BLaER1 (cell line): ENCODE measurements at regions not wholly inside any gene's neighbourhood (a gene's known extent, or its start where the extent isn't known, plus 50 kb on each side); places are given as distances from the start of the nearest gene placed in this dataset.

Source experiments
- H3K27ac ChIP-seq: shearing (Covaris generic); formaldehyde crosslinking; 2 replicates; pipeline ENCODE4 v1.8.1; 2022
- H3K27me3 ChIP-seq: shearing (Covaris generic); formaldehyde crosslinking; 2 replicates; pipeline ENCODE4 v1.8.1; 2022
- H3K36me3 ChIP-seq: shearing (Covaris generic); formaldehyde crosslinking; 2 replicates; pipeline ENCODE4 v1.8.1; 2022
- H3K4me1 ChIP-seq: shearing (Covaris generic); formaldehyde crosslinking; 2 replicates; pipeline ENCODE4 v1.8.1; 2022
- H3K4me2 ChIP-seq: shearing (Covaris generic); formaldehyde crosslinking; 2 replicates; pipeline ENCODE4 v1.8.1; 2022
- H3K4me3 ChIP-seq: shearing (Covaris generic); formaldehyde crosslinking; 2 replicates; pipeline ENCODE4 v1.8.1; 2022
- H3K9ac ChIP-seq: shearing (Covaris generic); formaldehyde crosslinking; 2 replicates; pipeline ENCODE4 v1.8.1; 2022
- H3K9me3 ChIP-seq: shearing (Covaris generic); formaldehyde crosslinking; 2 replicates; pipeline ENCODE4 v1.8.1; 2022
- H4K20me1 ChIP-seq: shearing (Covaris generic); formaldehyde crosslinking; 2 replicates; pipeline ENCODE4 v1.8.1; 2022
- Cebpa-rat ChIP-seq: shearing (Covaris generic); IDR thresholded peaks from 2 replicates; pipeline ENCODE4 v1.8.1; 2022

DNA sequence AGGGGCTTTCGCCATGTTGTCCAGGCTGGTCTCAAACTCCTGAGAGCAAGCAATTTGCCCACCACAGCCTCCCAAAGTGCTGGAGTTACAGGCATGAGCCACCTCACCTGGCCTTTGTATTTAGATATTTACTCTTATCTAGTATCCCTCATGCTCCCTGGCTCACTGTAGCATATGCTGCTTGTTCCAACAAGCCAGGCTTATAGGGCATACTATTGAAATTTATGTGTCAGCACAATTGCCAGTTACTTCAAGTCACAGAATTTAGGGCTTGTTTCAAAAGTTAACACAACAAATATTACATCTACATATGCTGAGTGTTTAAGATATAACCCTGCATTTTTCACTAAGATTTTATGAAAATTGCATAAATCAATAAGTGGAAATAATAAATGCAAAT lies 469.2 kb upstream of the ZNF608 start:
- no peak overlapping the region for H3K4me3 ChIP-seq
- H3K27ac ChIP-seq: no peak overlapping the region
- no peaks in the 10 kb centered on the region for H4K20me1 ChIP-seq
- no peaks in the 10 kb centered on the region for H3K9me3 ChIP-seq
- no peak overlapping the region for H3K9ac ChIP-seq
- no peaks in the 10 kb centered on the region for H3K27me3 ChIP-seq
- H3K4me1 ChIP-seq: no peaks in the 10 kb centered on the region
- TF ChIP-seq Cebpa-rat: no peak
- H3K36me3 ChIP-seq: no peaks in the 10 kb centered on the region
- no peak overlapping the region for H3K4me2 ChIP-seq

GRCh38 chr5:125219710-125220109 lies 473.3 kb upstream of the ZNF608 start:
- no peaks in the 10 kb centered on the region for H4K20me1 ChIP-seq
- H3K4me2 ChIP-seq: no peak overlapping the region
- TF ChIP-seq Cebpa-rat: no peak
- H3K36me3 ChIP-seq: no peaks in the 10 kb centered on the region
- no peaks in the 10 kb centered on the region for H3K9me3 ChIP-seq
- no peaks in the 10 kb centered on the region for H3K4me1 ChIP-seq
- no peak overlapping the region for H3K27ac ChIP-seq
- no peaks in the 10 kb centered on the region for H3K27me3 ChIP-seq
- no peak overlapping the region for H3K9ac ChIP-seq
- no peak overlapping the region for H3K4me3 ChIP-seq

GRCh38 chr5:125220284-125220683 lies 473.8 kb upstream of the ZNF608 start:
- no peak overlapping the region for H3K4me2 ChIP-seq
- H3K4me1 ChIP-seq: no peaks in the 10 kb centered on the region
- no peak for TF ChIP-seq Cebpa-rat
- no peak overlapping the region for H3K4me3 ChIP-seq
- no peaks in the 10 kb centered on the region for H4K20me1 ChIP-seq
- no peaks in the 10 kb centered on the region for H3K27me3 ChIP-seq
- no peaks in the 10 kb centered on the region for H3K9me3 ChIP-seq
- no peak overlapping the region for H3K27ac ChIP-seq
- H3K36me3 ChIP-seq: no peaks in the 10 kb centered on the region
- H3K9ac ChIP-seq: no peak overlapping the region

- H3K9ac ChIP-seq: no peak overlapping the region
- no peak overlapping the region for H3K27ac ChIP-seq
- no peaks in the 10 kb centered on the region for H3K27me3 ChIP-seq
- no peaks in the 10 kb centered on the region for H3K9me3 ChIP-seq
- H3K36me3 ChIP-seq: no peaks in the 10 kb centered on the region
- H3K4me2 ChIP-seq: no peak overlapping the region
- H4K20me1 ChIP-seq: no peaks in the 10 kb centered on the region
- no peak overlapping the region for H3K4me3 ChIP-seq
- no peak for TF ChIP-seq Cebpa-rat
- H3K4me1 ChIP-seq: no peaks in the 10 kb centered on the region
Measured at GRCh38 chr5:125222597-125223240, 476.3 kb upstream of the ZNF608 start.

- no peak overlapping the region for H3K4me3 ChIP-seq
- no peaks in the 10 kb centered on the region for H4K20me1 ChIP-seq
- H3K4me1 ChIP-seq: no peaks in the 10 kb centered on the region
- TF ChIP-seq Cebpa-rat: no peak
- H3K9ac ChIP-seq: no peak overlapping the region
- no peak overlapping the region for H3K4me2 ChIP-seq
- no peaks in the 10 kb centered on the region for H3K36me3 ChIP-seq
- H3K9me3 ChIP-seq: no peaks in the 10 kb centered on the region
- H3K27me3 ChIP-seq: no peaks in the 10 kb centered on the region
- H3K27ac ChIP-seq: no peak overlapping the region
Measured at GRCh38 chr5:125225424-125225823, 479.0 kb upstream of the ZNF608 start.

DNA sequence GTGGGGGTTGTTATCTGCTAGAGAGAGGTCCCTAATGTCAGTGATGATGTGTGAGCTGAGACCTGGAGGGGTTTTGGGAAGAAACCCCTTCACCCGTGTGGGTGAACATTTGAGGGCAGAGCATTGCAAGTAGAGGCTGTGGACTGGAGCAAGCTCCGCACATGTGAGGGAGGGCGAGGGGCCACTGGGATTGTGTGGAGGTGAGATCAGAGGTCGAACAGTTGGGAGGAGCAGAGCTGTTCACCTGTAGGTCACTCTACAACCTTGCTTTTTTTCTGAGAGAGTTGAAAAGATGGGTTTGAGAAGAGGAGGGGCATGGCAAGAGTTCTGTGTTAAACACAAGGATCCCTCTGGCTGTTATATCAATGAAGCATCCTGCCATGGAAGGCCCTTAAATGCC lies 480.4 kb upstream of the ZNF608 start:
- no peak overlapping the region for H3K4me2 ChIP-seq
- H3K27me3 ChIP-seq: no peaks in the 10 kb centered on the region
- H3K9me3 ChIP-seq: no peaks in the 10 kb centered on the region
- H3K27ac ChIP-seq: no peak overlapping the region
- no peak overlapping the region for H3K9ac ChIP-seq
- H3K36me3 ChIP-seq: no peaks in the 10 kb centered on the region
- no peaks in the 10 kb centered on the region for H4K20me1 ChIP-seq
- TF ChIP-seq Cebpa-rat: no peak
- no peak overlapping the region for H3K4me3 ChIP-seq
- no peaks in the 10 kb centered on the region for H3K4me1 ChIP-seq

DNA sequence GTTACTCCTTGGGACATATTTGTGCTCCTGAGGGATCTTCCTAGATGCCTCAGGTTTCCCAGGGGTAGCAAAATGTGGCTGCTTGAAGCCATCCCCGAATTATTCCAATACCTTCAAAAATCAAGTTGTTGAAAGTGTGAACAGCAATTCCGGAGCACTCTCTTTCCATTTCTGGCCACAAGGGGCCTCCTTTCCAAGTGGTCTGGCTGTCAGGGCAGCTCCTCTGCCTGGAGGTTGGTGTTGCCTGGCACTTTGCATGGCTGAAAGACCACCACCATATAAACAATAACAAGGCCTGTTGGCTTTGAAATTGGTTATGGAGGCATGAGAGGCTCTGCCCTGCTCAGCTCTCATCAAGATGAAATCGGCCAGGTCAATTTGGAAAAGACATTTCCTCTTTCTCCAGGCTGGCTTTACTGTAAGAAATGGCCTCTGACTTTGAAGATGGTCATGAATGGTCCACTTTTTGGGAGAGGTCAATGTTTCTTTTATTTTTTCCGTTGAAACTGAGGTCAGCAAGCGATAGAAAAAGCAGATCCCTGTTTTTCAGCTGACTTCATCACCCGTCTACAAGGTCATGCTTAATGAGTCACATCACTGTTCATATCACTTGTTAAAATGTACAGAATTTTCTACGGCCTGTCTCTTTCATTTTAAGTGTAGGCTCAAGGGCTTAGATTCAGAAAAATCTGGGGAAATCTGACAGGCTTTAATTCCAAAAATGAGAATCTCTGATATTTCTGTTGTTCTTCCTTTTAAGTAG lies 481.1 kb upstream of the ZNF608 start:
- Histone ChIP-seq H3K27me3 (no peaks in the 10 kb centered on the region), H3K27ac (no peak overlapping the region), H3K4me1 (no peaks in the 10 kb centered on the region), H3K9me3 (no peaks in the 10 kb centered on the region), H3K4me2 (no peak overlapping the region), H3K36me3 (no peaks in the 10 kb centered on the region), H3K4me3 (no peak overlapping the region), H3K9ac (no peak overlapping the region), H4K20me1 (no peaks in the 10 kb centered on the region)
- TF ChIP-seq Cebpa-rat: no peak

- Histone ChIP-seq H3K4me1 (no peaks in the 10 kb centered on the region), H3K27ac (no peak overlapping the region), H3K9ac (no peak overlapping the region)
Measured at GRCh38 chr5:125228363-125229070, 482.1 kb upstream of the ZNF608 start.

DNA sequence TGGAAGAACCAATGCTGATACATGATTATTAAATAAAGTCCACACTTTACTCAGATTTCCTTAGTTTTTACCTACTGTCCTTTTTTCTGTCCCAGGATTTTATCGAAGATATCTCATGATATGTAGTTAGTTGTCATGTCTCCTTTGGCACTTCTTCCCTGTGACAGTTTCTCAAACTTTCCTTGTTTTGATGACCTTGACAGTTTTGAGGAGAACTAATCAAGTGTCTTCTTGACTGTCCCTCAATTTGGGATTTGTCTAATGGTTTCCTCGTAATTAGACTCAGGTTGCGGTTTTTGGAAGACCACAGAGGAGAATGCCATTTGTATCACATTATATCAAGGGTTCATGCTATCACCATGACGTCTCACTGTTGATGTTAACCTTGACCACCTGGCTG lies 483.1 kb upstream of the ZNF608 start:
- H3K36me3 ChIP-seq: no peaks in the 10 kb centered on the region
- no peaks in the 10 kb centered on the region for H3K9me3 ChIP-seq
- H3K4me1 ChIP-seq: no peaks in the 10 kb centered on the region
- no peak overlapping the region for H3K27ac ChIP-seq
- H3K4me3 ChIP-seq: no peak overlapping the region
- no peak overlapping the region for H3K4me2 ChIP-seq
- H3K9ac ChIP-seq: no peak overlapping the region
- no peaks in the 10 kb centered on the region for H4K20me1 ChIP-seq
- H3K27me3 ChIP-seq: no peaks in the 10 kb centered on the region
- TF ChIP-seq Cebpa-rat: no peak

More at GRCh38 chr5:125228363-125229070, 482.1 kb upstream of the ZNF608 start:
- H3K36me3 ChIP-seq: no peaks in the 10 kb centered on the region
- no peak overlapping the region for H3K4me3 ChIP-seq
- no peaks in the 10 kb centered on the region for H4K20me1 ChIP-seq
- no peak overlapping the region for H3K4me2 ChIP-seq
- no peaks in the 10 kb centered on the region for H3K9me3 ChIP-seq
- no peaks in the 10 kb centered on the region for H3K27me3 ChIP-seq
- no peak for TF ChIP-seq Cebpa-rat

DNA sequence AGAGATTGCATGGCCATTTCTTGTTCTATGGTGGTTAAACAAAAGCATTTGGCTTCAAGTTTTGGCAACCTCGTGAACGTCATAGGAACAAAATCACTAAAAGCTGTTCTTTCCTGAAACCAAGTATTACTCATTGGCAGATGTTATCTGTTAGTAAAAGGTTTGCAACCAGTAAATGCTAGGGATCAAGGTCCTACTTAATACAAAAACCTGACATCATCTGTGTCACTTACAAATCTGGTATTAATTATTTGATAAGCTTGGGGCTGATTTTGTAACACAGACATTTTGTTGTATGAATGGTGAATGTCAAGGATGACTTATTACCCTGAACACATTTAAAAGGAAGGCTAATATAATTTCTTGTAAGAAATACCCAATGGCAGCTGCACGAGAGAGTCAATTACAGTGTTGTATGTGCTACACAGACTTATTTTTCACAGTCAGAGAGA lies 486.4 kb upstream of the ZNF608 start:
- no peaks in the 10 kb centered on the region for H4K20me1 ChIP-seq
- no peaks in the 10 kb centered on the region for H3K4me1 ChIP-seq
- H3K4me2 ChIP-seq: no peak overlapping the region
- H3K27me3 ChIP-seq: no peaks in the 10 kb centered on the region
- no peak overlapping the region for H3K27ac ChIP-seq
- TF ChIP-seq Cebpa-rat: no peak
- H3K36me3 ChIP-seq: no peaks in the 10 kb centered on the region
- H3K9ac ChIP-seq: no peak overlapping the region
- no peak overlapping the region for H3K4me3 ChIP-seq
- no peaks in the 10 kb centered on the region for H3K9me3 ChIP-seq
